ENCODE measurements at regions not wholly inside any gene's neighbourhood (a gene's known extent, or its start where the extent isn't known, plus 50 kb on each side); places are given as distances from the start of the nearest gene placed in this dataset.

GRCh38 chr2:167767830-167768229 is 479.6 kb downstream of the STK39 start:
- TF ChIP-seq NFRKB (IDR thresholded peaks at IDR 0.05) (no peak), ELF4 (IDR thresholded peaks at IDR 0.05) (no peak), TARDBP (IDR thresholded peaks at IDR 0.05) (no peak), FOXA1 (IDR thresholded peaks at IDR 0.05) (no peak), BHLHE40 (IDR thresholded peaks at IDR 0.05; ENCODE audit: borderline replicate concordance) (no peak), FOXK2 (IDR thresholded peaks at IDR 0.05) (no peak), SUZ12 (IDR thresholded peaks at IDR 0.05) (no peak), ZNF384 (IDR thresholded peaks at IDR 0.05) (no peak), HDGF (IDR thresholded peaks at IDR 0.05; ENCODE audit: borderline replicate concordance) (no peak), PKNOX1 (IDR thresholded peaks at IDR 0.05) (no peak), CTBP1 (IDR thresholded peaks at IDR 0.05; ENCODE audit: borderline replicate concordance) (no peak), SP1 (IDR thresholded peaks at IDR 0.05) (no peak), FOXM1 (IDR thresholded peaks at IDR 0.05; ENCODE audit: borderline replicate concordance) (no peak), ARNT (IDR thresholded peaks at IDR 0.05) (no peak)
